Peyer's patch (tissue), 4 donors: ENCODE measurements at regions not wholly inside any gene's neighbourhood (a gene's known extent, or its start where the extent isn't known, plus 50 kb on each side); places are given as distances from the start of the nearest gene placed in this dataset.

ENCODE experiments used
- DNase-seq, 3 donors: peaks; one replicate each; pipeline ENCODE4 v3.0.0-alpha.2; 2017 to 2019
- H3K27ac ChIP-seq, 4 donors: fragments of 200-600 bp; sonication (generic); one replicate each; pipeline ENCODE4 v1.5.1; 2016 to 2019
- H3K27me3 ChIP-seq, 2 donors: fragments of 200-600 bp; sonication (generic); one replicate each; pipeline ENCODE4 v1.5.1; 2019
- H3K36me3 ChIP-seq, 3 donors: fragments of 200-600 bp; sonication (generic); one replicate each; pipeline ENCODE4 v1.5.1; 2016 to 2019
- H3K4me1 ChIP-seq, 4 donors: fragments of 200-600 bp; sonication (generic); one replicate each; pipeline ENCODE4 v1.5.1; 2016 to 2019
- H3K4me3 ChIP-seq, 4 donors: fragments of 200-600 bp; sonication (generic); 1 replicate in 3 of 4; 2 replicates in 1 of 4; pipeline ENCODE4 v1.5.1; 2016 to 2019; ENCODE audit warnings: mild to moderate bottlenecking in 1 of 4
- H3K9me3 ChIP-seq, 4 donors: fragments of 200-600 bp; sonication (generic); one replicate each; pipeline ENCODE4 v1.5.1; 2016 to 2019; ENCODE audit warnings: mild to moderate bottlenecking in 1 of 4
- CTCF ChIP-seq, 6 experiments: fragments of 450-650 bp in 4 of 6; fragments of 200-600 bp in 2 of 6; sonication (generic) in 1 of 6; IDR thresholded peaks; one replicate each; pipeline ENCODE4 v1.5.1; 2017 to 2019; ENCODE audit warnings: antibody characterized with exemption in 6 of 6, mild to moderate bottlenecking in 3 of 6, moderate library complexity in 1 of 6
- POLR2A ChIP-seq, 2 donors: fragments of 450-650 bp; IDR thresholded peaks; one replicate each; pipeline ENCODE4 v1.5.1; 2017; ENCODE audit warnings: antibody characterized with exemption in 2 of 2, mild to moderate bottlenecking in 2 of 2, moderate library complexity in 2 of 2

DNA sequence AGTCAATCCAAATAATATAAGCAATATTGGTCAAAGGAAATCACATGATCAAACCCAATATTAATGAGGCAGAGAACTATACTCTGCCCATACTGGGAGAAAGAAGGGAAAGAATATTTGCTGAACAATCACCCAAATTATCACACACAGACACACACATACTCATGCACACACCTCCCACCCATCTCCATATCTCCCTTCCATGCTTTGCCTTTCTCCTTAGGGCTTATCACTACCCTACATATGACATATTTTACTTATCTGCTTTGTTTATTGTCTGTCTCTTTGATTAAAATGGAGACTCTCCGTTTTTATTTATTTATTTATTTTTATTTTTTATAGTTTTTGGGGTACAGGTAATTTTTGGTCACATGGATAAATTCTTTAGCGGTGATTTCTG, 112.9 kb upstream of the NHS start:
- no peaks in the 10 kb centered on the region for H3K27me3 ChIP-seq
- H3K27ac ChIP-seq = no peak overlapping the region
- H3K9me3 ChIP-seq = peaks cover 0 to 7% (median 0%) of the 10 kb centered on the region in 4 donors
- no peaks in the 10 kb centered on the region for H3K4me1 ChIP-seq
- H3K36me3 ChIP-seq = no peaks in the 10 kb centered on the region
- no peak for TF ChIP-seq POLR2A (IDR thresholded peaks at IDR 0.05)
- TF ChIP-seq CTCF (IDR thresholded peaks at IDR 0.05) = no peak
- DNase-seq = no peak
- H3K4me3 ChIP-seq = no peak overlapping the region

DNA sequence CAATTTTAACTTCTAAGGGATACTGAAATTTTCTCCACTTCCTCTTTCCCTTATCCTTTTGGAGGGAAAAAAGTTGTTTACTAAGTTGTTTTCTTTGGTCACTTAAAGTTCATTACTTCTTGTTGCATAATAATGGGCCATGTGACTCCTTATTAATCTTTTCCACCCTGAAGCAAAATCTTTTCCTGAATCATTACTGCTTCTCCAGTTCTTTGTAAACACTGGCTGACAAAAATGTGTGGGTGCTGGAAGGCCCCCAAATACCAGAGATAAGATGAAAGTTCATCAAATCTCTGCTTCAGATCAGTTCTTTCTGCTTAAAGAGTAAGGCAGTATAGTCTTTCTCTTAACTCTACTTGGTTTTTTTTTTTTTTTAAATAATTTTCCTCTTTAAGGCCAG, 108.9 kb upstream of the NHS start:
- no peaks in the 10 kb centered on the region for H3K27me3 ChIP-seq
- no peaks in the 10 kb centered on the region for H3K4me1 ChIP-seq
- H3K36me3 ChIP-seq = no peaks in the 10 kb centered on the region
- DNase-seq = no peak
- peaks cover 0 to 7% (median 0%) of the 10 kb centered on the region in 4 donors for H3K9me3 ChIP-seq
- no peak overlapping the region for H3K27ac ChIP-seq
- H3K4me3 ChIP-seq = no peak overlapping the region
- TF ChIP-seq CTCF (IDR thresholded peaks at IDR 0.05) = no peak

DNA sequence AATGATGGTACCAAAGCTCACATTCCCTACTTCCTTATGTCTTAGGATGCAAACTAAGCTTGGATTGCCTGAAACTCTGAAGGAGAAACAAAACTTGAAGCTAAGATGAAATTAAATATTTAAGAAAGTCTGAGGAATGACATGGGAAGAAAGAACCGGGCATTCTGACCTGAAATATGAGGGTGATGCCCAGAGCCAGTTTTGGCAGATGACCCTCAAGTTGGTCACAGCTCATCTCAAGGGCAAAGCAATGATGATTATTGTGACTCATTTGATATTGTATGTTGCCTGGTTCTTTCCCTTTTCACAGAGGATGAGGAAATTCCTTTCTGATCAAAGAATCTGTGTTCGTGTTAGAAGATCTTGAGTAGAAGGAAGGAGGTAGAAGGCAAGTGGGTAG, 96.0 kb upstream of the NHS start:
- Histone ChIP-seq H3K4me1 (no peaks in the 10 kb centered on the region), H3K9me3 (no peaks in the 10 kb centered on the region), H3K27me3 (no peaks in the 10 kb centered on the region), H3K4me3 (no peak overlapping the region), H3K27ac (no peak overlapping the region), H3K36me3 (no peaks in the 10 kb centered on the region)
- no peak for DNase-seq
- TF ChIP-seq POLR2A (IDR thresholded peaks at IDR 0.05) (no peak), CTCF (IDR thresholded peaks at IDR 0.05) (no peak)

DNA sequence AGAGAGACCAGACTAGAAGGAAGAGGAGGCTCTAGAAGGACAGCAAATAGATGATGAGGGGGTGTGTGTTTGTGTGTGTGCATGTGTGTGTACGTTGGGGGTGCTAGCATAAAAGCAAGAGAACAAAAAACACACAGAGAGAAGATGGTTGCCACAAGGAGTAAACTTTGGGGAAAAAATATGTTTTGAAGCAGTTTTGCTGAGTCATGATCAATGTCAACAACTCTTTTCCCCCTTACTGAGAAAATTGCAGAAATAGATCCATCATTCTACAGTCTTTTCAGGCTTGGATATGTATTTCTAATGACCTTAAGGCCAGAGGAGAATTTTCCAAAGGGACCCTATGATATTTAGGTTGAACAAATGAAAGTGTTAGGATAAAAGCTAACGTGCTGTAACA, 89.0 kb upstream of the NHS start:
- Histone ChIP-seq H3K4me1 (no peaks in the 10 kb centered on the region), H3K9me3 (no peaks in the 10 kb centered on the region), H3K27ac (no peak overlapping the region), H3K27me3 (no peaks in the 10 kb centered on the region), H3K4me3 (no peak overlapping the region), H3K36me3 (no peaks in the 10 kb centered on the region)
- no peak for TF ChIP-seq CTCF (IDR thresholded peaks at IDR 0.05)
- no peak for TF ChIP-seq POLR2A (IDR thresholded peaks at IDR 0.05)
- DNase-seq = no peak

DNA sequence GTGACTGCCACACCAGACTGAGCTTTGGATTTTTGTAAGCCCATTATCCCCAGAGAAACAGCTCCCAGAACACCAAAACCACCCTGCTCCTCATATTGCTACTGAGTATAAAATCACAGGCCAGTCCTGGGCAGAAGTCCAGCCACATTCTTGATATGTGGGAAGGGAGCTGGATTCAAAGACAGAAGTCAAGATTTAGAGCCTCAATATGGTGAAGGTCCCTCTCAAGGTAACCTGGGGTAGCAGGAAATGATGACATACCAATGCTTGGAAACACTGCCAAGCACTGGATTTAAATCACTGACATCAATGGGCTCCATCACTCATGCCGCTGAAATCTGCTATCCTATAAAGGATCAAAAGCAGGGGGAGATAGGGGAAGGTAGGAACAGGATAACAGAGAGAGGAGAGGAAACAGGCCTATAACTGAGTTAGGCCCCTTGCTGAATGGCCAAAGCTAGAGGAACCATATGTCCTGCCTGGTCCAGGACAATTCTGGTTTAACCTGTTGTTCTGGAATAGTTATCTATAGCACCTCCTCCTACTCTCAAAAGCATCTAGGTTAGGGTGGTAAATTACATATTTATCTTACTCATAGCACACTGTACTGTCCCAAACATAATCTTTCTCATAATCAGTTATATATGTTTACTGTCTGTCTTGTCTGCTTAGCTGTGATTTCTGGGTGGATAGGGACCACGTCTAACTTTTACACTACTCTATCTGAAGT, 83.7 kb upstream of the NHS start:
- H3K4me3 ChIP-seq = no peak overlapping the region
- no peaks in the 10 kb centered on the region for H3K27me3 ChIP-seq
- TF ChIP-seq POLR2A (IDR thresholded peaks at IDR 0.05) (no peak), CTCF (IDR thresholded peaks at IDR 0.05) (no peak)
- DNase-seq = no peak
- H3K27ac ChIP-seq = peak overlapping the region in 2 of 4 donors; percentile 27 to 35
- H3K4me1 ChIP-seq = no peaks in the 10 kb centered on the region
- no peaks in the 10 kb centered on the region for H3K36me3 ChIP-seq
- H3K9me3 ChIP-seq = no peaks in the 10 kb centered on the region

- Histone ChIP-seq H3K4me3 (no peak overlapping the region), H3K9me3 (no peaks in the 10 kb centered on the region), H3K36me3 (no peaks in the 10 kb centered on the region), H3K4me1 (no peaks in the 10 kb centered on the region), H3K27me3 (no peaks in the 10 kb centered on the region), H3K27ac (peak overlapping the region in 2 of 4 donors; percentile 13 to 35)
- DNase-seq = no peak
- TF ChIP-seq POLR2A (IDR thresholded peaks at IDR 0.05) (no peak), CTCF (IDR thresholded peaks at IDR 0.05) (no peak)
Observed at GRCh38 chrX:17292111-17292527, 82.9 kb upstream of the NHS start.
